HG02852 (cell line): ENCODE measurements at regions not wholly inside any gene's neighbourhood (a gene's known extent, or its start where the extent isn't known, plus 50 kb on each side); places are given as distances from the start of the nearest gene placed in this dataset.

Source experiments
- ATAC-seq: cut with Tn5 transposase; IDR thresholded peaks from one replicate; pipeline ENCODE4 v1.9.1; 2021; ENCODE audit warnings: mild to moderate bottlenecking, moderate library complexity; ENCODE audit not compliant: unreplicated experiment

DNA sequence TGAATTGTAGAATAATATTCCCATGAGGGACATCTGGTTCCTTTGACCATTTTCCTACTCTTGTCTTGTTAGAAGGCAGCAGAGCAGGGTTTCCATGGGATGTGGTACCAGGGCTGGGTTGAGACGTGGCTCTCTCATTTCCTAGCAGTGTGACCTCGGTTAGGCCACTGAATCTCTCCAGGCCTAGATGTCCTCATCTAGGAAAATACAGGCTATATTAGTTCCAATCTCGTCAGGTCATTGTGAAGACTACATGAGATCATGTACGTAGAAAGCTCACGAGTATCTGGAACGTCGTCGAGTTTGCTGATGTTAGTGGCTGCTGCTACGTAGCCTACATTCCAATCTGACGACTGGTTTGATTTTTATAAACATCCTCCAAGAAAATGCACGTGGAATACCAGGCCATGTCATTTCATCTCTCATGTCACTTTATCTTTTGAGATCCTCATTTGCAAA, 278.2 kb upstream of the GATB start:
- ATAC-seq: no peak

DNA sequence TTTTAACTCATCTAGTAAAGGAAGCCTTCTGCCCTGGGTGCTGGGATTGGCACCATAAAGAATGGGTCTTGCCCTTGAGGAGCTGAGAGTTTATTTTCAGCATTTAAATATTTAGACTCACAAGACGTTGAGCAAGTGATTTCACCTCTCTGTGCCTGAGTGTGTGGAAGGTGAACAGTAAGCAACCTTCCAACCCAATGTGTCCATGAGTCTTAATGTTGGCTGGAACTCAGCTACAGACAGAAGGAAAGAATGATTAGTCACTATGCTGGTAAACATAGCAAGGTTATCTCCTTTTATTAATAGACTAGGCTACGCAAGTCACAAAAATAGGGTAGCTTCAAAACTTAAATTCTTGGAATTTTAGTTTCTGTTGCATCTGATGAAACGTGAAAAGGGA, 277.4 kb upstream of the GATB start:
- ATAC-seq: no peak

DNA sequence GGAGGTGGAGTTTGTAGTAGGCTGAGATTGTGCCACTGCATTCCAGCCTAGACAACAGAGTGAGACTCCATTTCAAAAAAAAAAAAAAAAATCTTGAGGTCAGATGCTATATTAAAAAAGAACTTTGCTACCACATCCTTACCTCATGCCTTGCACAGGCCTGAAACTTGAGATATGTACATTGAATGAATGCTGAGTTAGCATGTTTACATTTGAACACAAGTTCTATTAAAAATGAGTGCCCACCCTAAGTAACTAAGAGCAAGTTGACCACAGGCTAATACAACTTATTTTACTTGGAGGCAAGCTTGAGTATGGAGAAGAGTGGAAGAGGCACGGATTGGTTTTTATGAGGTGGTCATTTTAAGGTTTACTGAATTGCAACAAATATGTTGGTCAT, 276.6 kb upstream of the GATB start:
- ATAC-seq: no peak

DNA sequence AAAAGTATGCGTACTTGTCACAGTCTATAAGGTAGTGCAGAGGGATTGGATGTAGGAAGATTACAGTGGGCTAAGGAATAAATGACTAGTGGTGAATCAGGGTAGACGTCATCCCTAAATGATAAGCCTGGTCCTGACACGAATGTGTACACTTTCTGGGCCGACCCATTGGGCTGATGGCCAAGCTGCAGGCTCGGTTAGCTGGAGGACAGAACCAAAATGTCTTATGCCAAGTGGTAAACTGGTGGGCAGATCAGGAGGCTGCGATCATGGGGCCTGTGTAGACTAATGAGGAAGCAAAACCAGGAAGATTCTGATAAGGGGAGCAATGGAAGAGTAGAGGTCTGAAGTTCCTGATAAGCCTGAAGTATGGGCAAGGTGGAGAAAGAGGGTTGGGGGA, 272.8 kb upstream of the GATB start:
- no peak for ATAC-seq

DNA sequence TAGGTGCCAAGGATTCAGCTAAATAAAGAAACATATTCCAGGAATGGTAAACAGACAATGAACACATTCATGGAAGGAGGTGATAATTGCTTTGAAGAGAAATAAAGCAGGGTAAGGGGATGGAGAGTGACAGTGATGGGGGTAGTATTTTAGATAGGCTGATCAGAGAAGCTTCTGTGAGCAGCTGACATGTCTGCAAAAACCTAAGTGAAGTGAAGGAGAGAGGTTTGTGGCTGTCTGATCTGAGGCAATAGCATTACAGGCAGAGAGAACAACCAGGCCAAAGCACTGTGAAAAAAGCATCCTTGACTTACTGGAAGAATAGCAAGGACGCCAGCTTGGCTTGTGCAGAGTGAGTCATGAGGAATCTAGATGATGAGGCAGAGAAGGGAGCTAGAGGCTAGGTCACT, 271.9 kb upstream of the GATB start:
- ATAC-seq: no peak

DNA sequence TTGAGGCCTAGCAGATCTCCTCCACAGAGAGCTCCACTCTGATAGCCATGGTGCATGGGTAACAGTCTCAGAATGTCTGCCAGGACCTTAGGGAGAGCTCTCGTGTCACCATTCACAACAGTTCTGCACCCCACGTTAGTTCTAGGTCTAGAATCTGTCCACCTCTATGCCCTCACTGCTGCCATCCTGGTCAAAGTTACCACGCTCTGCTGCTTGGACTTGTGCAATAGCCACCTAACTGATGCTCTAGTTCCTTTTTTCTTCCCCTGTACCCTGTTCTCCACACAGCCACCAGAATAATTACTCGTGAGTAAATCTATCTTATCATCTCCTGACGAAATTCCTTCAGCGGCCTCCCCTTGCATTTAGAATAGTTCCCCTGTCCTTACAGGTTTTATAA, 268.8 kb upstream of the GATB start:
- ATAC-seq: no peak

DNA sequence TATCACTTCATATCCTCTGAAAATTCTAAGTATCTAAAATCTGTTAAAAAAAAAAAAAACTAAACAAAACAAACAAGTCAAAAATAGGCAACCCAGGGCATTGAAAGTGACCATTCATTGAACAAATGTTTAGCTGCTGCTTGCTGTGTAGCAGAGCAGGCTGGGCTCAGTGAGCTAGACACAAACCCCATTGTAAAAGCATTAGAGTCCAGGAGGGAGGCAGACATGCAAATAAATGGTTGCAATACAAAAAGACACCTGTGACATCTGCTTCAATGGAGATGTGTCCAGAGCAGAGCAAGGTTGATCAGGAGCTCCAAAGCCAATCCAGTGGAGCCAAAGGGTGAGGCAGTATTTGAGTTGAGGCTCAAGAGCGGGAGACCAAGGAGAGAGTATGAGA, 267.3 kb upstream of the GATB start:
- no peak for ATAC-seq

DNA sequence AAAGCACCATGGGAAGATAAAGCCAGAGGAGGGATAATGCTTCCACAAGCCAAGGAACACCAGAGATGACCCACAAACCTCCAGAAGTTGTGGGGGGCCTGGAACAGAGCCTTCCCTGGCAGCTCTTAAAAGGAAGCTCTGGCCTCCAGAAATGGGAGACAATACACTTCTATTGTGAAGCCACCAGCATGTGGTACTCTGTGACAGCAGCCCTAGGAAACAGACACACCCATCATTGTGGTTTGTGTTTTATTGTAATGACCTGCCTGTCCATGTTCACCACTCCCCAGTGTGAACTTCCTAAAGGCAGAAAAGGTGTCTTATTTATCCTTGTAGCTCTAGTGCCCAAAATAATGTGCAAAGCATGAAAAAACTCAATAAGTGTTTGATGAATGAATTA, 264.1 kb upstream of the GATB start:
- no peak for ATAC-seq

DNA sequence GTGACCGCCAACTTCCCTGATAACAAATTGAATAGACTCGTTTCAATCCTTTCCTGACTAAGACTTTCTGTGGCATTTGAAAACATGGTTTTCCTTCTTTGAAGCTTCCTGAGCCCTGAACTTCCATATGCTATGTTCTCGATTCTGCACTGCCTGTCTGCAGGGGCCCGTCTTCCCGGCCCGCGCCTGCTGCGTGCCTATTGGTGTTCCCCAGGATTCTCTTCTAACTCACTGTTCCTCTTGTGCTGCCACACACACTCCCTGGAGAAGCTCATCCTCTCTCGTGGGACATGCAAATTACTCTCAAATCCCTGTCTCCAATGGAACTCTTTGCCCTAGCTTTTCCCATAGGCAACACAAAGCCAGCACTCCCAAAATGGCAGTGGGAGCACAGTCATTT, 262.9 kb upstream of the GATB start:
- no peak for ATAC-seq

DNA sequence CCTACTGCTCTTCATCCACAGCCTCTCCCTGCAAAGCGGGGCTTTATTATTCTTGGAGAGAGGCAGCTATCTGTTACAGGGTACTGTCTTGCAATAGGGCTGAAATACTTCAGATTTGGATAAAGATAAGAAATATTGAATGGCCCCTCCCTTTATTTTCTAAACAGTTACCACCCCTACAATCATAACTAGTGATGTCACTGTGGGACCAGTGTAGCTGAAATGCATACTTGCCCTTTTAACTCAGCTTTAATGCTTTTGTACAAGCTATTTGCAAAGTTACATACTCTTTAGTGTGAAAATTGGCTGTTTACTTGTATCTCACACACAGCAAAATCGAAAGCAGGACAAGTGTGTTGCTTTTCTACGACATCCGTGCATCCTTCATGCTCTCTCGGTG, 261.7 kb upstream of the GATB start:
- ATAC-seq: no peak

DNA sequence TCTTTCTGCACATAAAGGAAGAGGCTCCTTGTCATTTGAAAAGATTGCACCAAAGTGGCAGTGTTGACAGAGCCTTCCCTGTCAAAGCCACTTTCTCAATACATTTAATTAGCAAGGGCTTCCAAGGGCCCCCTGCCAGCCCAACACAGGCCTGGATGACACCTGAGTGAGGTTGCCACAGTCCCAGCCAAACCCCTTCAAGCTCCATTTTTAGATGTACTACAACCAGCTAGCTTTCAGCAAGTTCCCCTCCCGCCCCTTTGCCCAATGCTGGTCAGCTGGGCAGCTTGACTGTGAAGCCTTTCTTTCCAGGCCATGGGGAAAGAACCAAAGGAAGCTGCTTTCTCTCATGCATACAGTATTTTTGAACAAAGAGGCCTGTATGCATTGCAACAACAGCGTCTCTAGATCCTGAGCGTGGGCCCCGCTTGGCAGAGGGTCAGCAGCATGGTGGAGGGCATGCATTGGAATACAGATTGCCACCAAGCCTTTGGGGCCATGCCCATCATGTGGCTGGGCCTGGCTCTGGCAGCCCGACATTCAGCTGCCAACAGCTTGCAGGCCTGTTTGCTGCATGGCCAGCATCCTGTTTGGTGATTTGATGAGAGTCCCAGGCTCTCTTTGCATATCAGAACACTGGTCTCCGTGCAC, 261.1 kb upstream of the GATB start:
- no peak for ATAC-seq

DNA sequence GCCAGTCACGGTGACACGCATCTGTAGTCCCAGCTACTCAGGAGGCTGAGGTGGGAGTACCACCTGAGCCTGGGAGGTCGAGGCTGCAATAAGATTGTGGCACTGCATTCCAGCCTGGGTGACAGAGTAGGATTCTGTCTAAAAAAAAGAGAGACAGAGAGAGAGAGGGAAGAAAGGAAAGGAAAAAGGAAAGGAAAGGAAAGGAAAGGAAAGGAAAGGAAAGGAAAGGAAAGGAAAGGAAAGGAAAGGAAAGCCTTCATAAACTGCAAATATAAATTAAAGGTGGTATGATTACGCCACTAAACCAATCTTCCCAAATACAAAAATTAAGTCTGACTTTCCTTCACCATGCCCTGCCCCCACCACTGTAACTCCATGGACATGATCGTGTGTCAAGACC, 259.3 kb upstream of the GATB start:
- ATAC-seq: no peak

DNA sequence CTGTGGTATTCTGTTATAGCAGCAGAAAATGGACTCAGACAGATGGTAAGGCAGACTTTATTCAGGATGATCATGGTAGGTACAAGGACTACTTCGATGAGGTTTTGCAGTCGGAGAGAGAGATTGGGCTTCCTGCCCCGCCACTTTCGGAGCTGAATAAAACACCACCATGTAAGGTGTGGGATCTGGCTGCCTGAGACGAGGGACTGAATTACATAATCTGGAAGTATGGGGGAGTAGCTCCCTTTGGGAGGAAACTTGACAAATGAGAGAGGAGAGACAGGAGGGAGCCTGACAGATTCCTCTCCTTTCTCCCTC, 255.5 kb upstream of the GATB start:
- ATAC-seq: no peak

DNA sequence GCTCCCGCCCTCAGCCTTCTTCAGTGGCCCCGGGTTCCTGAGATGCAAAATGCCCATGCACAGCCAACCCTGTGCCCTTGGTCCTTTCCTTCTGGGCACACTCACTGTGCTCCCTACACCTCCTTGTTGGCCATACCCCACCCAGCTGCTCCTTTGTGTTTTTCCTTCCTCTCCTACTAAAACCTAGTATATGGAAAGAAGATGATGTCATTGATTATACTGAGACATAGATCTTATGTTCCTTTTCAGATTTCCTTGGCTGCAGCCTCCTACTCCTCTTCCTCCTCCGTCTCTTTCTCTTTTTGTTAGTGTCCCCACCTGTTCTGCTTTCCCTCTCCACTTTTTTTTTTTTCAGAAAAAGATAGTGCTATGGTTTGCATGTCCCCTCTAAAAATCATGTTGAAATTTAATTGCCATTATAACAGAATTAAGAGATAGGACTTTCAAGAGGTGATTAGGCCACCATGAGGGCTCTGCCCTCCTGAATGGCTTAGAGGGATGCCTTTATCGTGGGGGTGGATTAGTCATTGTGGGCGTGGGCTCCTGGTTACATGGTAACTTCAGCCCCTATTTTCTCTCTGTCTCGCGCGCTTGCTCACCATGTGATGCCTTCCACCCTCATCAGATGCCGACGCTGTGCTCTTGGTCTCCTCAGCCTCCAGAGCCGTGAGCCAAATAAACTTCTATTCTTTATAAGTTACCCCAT, 254.9 kb upstream of the GATB start:
- no peak for ATAC-seq

DNA sequence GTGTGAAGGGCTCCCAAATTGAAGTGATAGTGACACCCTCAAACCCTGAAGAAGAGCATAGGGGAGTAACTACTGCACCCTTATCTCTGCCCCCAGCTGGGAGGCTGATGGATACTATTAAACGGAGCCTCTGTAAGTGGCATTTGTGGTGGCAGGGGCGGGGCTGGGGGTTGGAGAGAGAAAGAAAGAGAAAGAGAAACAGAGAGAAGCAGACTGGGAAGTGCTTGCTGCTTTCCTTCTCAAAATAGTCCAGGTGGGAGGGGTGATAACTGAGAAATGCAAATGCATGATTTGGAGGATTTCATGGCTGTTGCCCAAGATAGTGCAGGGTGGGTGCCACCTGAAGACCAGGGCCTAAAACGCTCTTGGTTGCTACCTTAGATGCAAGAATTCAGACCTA, 253.5 kb upstream of the GATB start:
- peak; percentile 95 for ATAC-seq

DNA sequence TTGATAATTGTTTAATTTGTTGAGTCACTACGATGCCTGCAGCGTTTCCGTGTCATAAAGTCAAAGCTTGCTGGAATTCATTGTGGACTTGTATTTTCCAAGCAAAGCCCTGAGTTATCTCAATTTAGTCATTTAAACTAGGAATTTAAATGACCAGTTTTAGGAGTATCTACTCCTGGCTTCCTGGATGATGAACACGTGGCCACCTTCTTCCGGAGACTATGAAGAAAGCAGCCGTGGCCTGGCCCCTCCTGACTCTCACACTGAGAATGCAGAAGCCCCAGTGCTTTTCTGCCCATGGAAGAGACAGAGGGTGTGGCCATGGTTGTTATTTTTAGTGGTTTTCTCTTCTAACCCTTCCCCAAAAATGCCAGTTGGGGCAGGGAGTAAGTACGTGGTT, 250.7 kb upstream of the GATB start:
- no peak for ATAC-seq

DNA sequence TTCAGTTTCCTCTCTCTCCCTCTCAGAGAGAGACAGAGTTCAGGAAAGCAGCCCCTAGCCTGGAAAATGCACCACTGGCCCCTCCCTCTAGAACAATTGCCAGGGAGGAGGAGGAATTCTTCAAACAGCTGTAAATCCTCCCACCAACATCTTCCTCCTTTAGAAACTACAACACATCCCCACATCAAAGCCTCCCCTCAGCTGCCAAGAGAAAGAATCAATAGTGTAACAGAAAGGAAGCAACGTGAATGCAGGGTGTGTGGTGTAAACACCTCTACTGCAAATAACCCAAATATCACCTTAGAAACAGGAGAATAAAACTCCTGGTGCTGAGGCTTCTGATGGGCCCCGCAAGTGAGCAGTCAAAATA, 249.9 kb upstream of the GATB start:
- no peak for ATAC-seq

DNA sequence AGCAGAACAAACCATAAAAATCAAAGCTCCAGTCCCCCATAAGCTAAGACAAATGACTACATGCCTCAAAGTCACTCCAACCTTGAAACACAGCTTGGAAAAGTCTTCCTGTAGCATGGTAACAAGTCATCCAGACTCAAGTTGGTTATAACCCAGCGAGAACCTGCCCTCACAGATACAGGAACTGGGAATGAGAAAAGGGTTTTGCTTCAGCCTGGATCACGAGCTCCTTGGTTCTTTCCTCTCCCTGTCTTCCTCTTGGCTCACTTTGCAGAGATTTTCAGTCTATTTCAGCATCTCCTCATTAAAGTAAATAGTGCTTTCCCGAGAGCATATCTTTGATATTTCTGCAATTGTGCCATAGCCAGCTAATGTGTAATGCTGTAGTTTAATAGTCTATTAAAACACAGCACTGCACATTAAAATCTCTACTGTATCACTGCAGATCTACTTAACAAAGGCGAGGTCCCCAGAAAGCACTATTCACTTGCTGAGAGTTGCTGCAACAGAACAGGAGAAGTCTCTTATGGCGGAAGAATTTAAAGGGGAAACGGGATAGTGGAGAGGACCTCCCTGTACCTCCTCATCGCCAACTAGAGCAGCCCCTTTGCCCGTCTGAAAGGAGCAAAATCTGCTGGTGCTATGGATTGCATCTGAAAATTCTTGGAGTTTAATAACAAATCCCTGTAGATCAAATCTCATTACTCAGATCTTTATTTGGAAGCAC, 249.3 kb upstream of the GATB start:
- no peak for ATAC-seq

DNA sequence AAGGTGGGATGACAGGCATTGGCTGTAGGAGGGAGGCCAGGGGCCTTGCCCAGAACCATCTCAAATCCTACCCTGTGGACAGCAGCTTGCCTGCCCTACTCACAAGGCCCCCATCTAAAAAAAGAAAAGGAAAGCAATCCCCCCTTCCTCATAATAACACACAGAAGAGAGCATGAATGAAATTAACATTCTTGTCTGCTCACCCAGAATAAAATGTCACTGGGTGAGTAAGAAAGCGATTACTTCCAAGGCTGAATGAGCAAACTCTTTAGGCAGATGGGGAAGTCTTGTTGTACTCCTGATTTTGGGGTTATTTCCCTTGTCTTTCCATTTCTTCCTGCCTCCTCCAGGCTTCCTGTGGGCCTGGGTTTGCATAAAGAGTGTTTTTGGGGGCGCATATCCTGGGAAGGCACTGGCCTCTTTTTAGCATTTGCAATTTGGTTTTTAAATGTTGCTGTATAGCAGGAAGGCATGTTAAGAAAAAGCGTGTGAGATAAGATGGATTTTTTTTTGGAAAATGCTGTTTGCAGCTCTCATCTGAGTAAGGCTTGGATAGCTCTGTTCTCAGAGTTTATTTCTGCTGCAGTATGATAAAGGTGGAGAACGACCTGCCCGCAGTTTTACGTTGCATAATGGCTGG, 248.3 kb upstream of the GATB start:
- ATAC-seq: no peak

DNA sequence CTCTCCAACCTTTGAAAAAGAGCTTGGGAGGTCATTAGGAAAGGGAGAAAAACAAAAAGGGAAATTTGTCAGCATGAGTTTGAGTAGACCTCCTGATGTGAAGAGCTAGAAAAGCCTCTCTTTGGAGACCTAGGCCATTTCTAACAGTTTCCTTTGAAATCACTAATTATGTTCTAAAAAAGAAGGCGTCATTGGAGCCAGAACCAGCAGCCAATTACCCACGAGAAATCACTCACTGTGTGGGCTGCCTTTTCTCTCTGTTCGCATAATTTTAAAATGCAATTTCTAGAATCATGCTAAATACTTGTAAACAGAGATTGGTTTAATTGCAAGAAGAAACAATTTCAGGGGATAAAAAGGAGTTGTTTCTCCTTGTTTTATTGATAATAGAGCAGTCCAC, 246.3 kb upstream of the GATB start:
- ATAC-seq: no peak

DNA sequence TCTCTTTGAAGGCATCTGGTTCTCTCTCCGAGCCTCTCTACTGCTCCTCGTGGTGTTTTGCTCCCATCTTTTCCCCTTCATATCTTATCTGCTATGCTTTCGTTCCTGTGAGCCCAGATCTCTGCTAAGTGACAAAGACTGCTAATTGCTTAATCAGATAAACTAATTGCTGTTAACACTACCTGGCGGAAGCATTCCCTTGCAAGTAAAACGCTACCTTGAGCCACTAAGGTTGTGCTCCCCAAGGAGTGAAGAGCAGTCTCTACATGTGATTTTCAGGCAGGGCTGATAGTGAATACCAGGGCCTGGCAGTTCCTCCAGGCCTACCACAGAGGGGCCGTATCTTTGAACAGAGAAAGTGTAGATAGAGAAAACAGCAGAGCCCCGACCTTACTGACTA, 244.0 kb upstream of the GATB start:
- ATAC-seq: no peak

DNA sequence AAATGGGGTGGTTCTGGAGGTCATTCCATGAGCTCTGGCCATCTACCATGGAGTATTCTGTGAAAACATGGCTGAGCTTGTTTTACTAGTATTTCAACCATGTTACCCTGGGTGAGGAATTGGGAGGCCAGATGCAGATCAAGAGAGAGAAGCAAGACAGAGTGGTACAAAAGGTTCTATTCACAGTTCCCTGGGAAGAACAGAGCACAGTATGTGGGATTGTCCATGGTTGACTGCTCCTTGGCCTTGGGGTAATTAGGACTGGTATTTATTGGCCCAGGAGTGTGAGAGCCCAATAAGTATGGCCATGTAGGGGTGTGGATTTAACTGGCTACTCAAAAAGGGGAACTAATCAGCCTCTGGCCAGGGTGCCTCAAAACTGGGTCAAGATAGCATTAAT, 239.7 kb upstream of the GATB start:
- no peak for ATAC-seq
